Skeletal muscle tissue (tissue), 3 donors: ENCODE measurements at regions not wholly inside any gene's neighbourhood (a gene's known extent, or its start where the extent isn't known, plus 50 kb on each side); places are given as distances from the start of the nearest gene placed in this dataset.

Experiments
- H3K27ac ChIP-seq: one replicate; pipeline ENCODE4 v1.7.0; 2013; ENCODE audit warnings: mild to moderate bottlenecking, low read depth, low read length, inconsistent platforms
- H3K27me3 ChIP-seq, 3 donors: one replicate each; pipeline ENCODE4 v1.7.0; 2013; ENCODE audit warnings: low read length in 3 of 3; ENCODE audit not compliant: control insufficient read depth in 3 of 3, insufficient read depth in 3 of 3
- H3K36me3 ChIP-seq, 3 donors: one replicate each; pipeline ENCODE4 v1.7.0; 2013; ENCODE audit warnings: low read length in 3 of 3; ENCODE audit not compliant: control insufficient read depth in 3 of 3, insufficient read depth in 3 of 3
- H3K4me1 ChIP-seq, 3 donors: one replicate each; pipeline ENCODE4 v1.7.0; 2013; ENCODE audit warnings: low read length in 3 of 3, mild to moderate bottlenecking in 3 of 3; ENCODE audit not compliant: control insufficient read depth in 3 of 3, insufficient read depth in 3 of 3
- H3K4me3 ChIP-seq, 3 donors: one replicate each; pipeline ENCODE4 v1.7.0; 2013; ENCODE audit warnings: low read length in 3 of 3
- H3K9ac ChIP-seq, 3 donors: one replicate each; pipeline ENCODE4 v1.7.0; 2013; ENCODE audit warnings: low read length in 3 of 3, mild to moderate bottlenecking in 3 of 3, moderate library complexity in 2 of 3, low read depth in 1 of 3
- H3K9me3 ChIP-seq, 3 donors: one replicate each; pipeline ENCODE4 v1.7.0; 2013; ENCODE audit warnings: low read length in 3 of 3; ENCODE audit not compliant: control insufficient read depth in 3 of 3
- donor health status: Osteomylitis.

GRCh38 chr4:1503583-1504471 lies 97.6 kb upstream of the NKX1-1 start:
- Histone ChIP-seq H3K9me3 (no peaks in the 10 kb centered on the region), H3K4me1 (peaks cover 0 to 2% (median 0%) of the 10 kb centered on the region in 3 donors), H3K27me3 (peaks cover 27 to 66% (median 47%) of the 10 kb centered on the region in 3 donors), H3K27ac (no peak overlapping the region), H3K4me3 (no peak overlapping the region), H3K9ac (no peak overlapping the region), H3K36me3 (no peaks in the 10 kb centered on the region)

GRCh38 chr4:1502976-1503375 lies 96.7 kb upstream of the NKX1-1 start:
- peaks cover 24 to 62% (median 39%) of the 10 kb centered on the region in 3 donors for H3K27me3 ChIP-seq
- peaks cover 0 to 2% (median 0%) of the 10 kb centered on the region in 3 donors for H3K4me1 ChIP-seq
- H3K9ac ChIP-seq = no peak overlapping the region

GRCh38 chr4:1502501-1502886 lies 96.3 kb upstream of the NKX1-1 start:
- H3K9ac ChIP-seq = no peak overlapping the region

More at GRCh38 chr4:1502976-1503375, 96.7 kb upstream of the NKX1-1 start:
- H3K4me3 ChIP-seq = no peak overlapping the region
- H3K27ac ChIP-seq = no peak overlapping the region
- no peaks in the 10 kb centered on the region for H3K9me3 ChIP-seq
- H3K36me3 ChIP-seq = no peaks in the 10 kb centered on the region

GRCh38 chr4:1501754-1502500 lies 95.7 kb upstream of the NKX1-1 start:
- Histone ChIP-seq H3K36me3 (no peaks in the 10 kb centered on the region), H3K9me3 (no peaks in the 10 kb centered on the region), H3K9ac (no peak overlapping the region), H3K27ac (no peak overlapping the region), H3K27me3 (peaks cover 23 to 62% (median 30%) of the 10 kb centered on the region in 3 donors), H3K4me3 (no peak overlapping the region), H3K4me1 (peaks cover 0 to 2% (median 0%) of the 10 kb centered on the region in 3 donors)

More at GRCh38 chr4:1502501-1502886, 96.3 kb upstream of the NKX1-1 start:
- Histone ChIP-seq H3K9me3 (no peaks in the 10 kb centered on the region), H3K36me3 (no peaks in the 10 kb centered on the region), H3K4me3 (no peak overlapping the region), H3K27ac (no peak overlapping the region), H3K27me3 (peaks cover 22 to 58% (median 35%) of the 10 kb centered on the region in 3 donors), H3K4me1 (peaks cover 0 to 2% (median 0%) of the 10 kb centered on the region in 3 donors)

- peaks cover 0 to 2% (median 0%) of the 10 kb centered on the region in 3 donors for H3K4me1 ChIP-seq
- H3K27me3 ChIP-seq = peaks cover 22 to 69% (median 28%) of the 10 kb centered on the region in 3 donors
- no peaks in the 10 kb centered on the region for H3K36me3 ChIP-seq
- H3K27ac ChIP-seq = no peak overlapping the region
- H3K9me3 ChIP-seq = no peaks in the 10 kb centered on the region
- H3K9ac ChIP-seq = no peak overlapping the region
- H3K4me3 ChIP-seq = no peak overlapping the region
These were observed 94.9 kb upstream of the NKX1-1 start for GRCh38 chr4:1500966-1501753.

- Histone ChIP-seq H3K27me3 (peaks cover 19 to 63% (median 27%) of the 10 kb centered on the region in 3 donors), H3K9me3 (no peaks in the 10 kb centered on the region)
These were observed 94.2 kb upstream of the NKX1-1 start for GRCh38 chr4:1500231-1500965.

GRCh38 chr4:1499465-1499864 lies 93.2 kb upstream of the NKX1-1 start:
- H3K27ac ChIP-seq = no peak overlapping the region
- peaks cover 23 to 63% (median 29%) of the 10 kb centered on the region in 3 donors for H3K27me3 ChIP-seq
- no peak overlapping the region for H3K9ac ChIP-seq
- H3K36me3 ChIP-seq = no peaks in the 10 kb centered on the region
- H3K9me3 ChIP-seq = no peaks in the 10 kb centered on the region
- no peak overlapping the region for H3K4me3 ChIP-seq
- H3K4me1 ChIP-seq = peaks cover 0 to 2% (median 0%) of the 10 kb centered on the region in 3 donors

More at GRCh38 chr4:1500231-1500965, 94.2 kb upstream of the NKX1-1 start:
- Histone ChIP-seq H3K4me1 (peaks cover 0 to 2% (median 0%) of the 10 kb centered on the region in 3 donors), H3K27ac (no peak overlapping the region), H3K4me3 (no peak overlapping the region), H3K36me3 (no peaks in the 10 kb centered on the region), H3K9ac (no peak overlapping the region)

GRCh38 chr4:1497189-1497801 lies 91.1 kb upstream of the NKX1-1 start:
- peaks cover 0 to 2% (median 0%) of the 10 kb centered on the region in 3 donors for H3K4me1 ChIP-seq
- no peak overlapping the region for H3K4me3 ChIP-seq
- no peak overlapping the region for H3K9ac ChIP-seq
- H3K9me3 ChIP-seq = no peaks in the 10 kb centered on the region
- no peak overlapping the region for H3K27ac ChIP-seq
- H3K36me3 ChIP-seq = no peaks in the 10 kb centered on the region
- H3K27me3 ChIP-seq = peaks cover 39 to 69% (median 41%) of the 10 kb centered on the region in 3 donors
